Activated T-cell treated with anti-CD3 and anti-CD28 coated beads for 4 hours (primary cell): ENCODE measurements at regions not wholly inside any gene's neighbourhood (a gene's known extent, or its start where the extent isn't known, plus 50 kb on each side); places are given as distances from the start of the nearest gene placed in this dataset.

Experiments used
- DNase-seq: peaks from one replicate; pipeline ENCODE4 v3.0.0-alpha.2; 2020

DNA sequence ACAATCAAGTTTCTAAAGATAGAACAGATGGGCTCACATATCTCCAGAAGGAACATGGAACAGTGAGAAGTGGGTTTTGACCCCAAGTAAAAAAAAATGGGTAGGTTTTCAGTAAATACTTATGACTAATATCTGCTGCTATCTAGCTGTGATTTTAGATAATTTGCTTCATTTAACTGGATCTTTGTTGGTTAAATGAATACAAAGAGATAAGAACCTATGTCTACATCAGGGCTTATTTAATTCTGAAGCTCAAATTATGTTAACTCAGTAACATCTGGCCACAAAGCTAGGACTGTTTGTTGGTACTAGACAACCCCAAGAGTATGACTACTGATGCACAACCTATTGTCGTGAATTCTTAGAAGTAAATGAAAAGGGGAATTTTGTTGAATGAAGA, 144.4 kb upstream of the SESN3 start:
- no peak for DNase-seq

DNA sequence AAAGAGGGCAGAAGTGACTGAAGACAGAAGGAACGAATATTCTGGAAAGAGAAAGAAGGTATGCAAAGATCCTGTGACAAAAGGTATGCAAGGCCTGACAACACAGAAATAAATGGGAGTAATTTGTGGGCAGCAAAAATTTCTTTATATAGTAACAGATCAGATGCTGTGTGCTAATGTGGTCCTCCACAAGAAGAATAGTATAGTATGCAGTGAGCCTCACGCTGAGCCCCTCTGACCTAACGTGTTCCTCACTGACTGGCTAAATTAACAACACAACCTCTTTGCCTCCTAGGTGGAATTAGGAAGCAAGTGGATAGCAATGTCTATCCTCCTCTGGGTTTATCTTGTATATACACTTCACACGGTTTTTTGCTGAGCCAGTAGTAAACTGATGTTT, 143.1 kb upstream of the SESN3 start:
- no peak for DNase-seq

DNA sequence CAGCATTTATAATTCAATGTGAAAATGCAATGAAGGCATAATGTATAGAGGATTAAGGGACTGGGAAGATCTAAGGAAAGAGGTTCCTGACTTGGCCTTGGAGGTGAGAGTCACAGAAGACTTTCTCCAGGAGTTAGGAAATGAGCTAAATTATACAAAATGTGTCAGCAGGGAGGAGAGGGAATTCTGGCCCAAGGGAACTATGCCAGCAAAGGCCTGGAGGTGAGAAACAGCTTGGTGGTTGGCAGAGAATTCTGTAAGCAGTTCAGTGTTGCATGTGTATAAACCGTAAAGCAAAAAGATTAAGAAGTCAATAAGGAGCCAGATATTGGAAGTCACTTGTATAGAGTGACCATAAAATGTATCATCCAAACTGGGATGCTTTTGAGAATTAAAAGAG, 142.2 kb upstream of the SESN3 start:
- DNase-seq, result no peak

DNA sequence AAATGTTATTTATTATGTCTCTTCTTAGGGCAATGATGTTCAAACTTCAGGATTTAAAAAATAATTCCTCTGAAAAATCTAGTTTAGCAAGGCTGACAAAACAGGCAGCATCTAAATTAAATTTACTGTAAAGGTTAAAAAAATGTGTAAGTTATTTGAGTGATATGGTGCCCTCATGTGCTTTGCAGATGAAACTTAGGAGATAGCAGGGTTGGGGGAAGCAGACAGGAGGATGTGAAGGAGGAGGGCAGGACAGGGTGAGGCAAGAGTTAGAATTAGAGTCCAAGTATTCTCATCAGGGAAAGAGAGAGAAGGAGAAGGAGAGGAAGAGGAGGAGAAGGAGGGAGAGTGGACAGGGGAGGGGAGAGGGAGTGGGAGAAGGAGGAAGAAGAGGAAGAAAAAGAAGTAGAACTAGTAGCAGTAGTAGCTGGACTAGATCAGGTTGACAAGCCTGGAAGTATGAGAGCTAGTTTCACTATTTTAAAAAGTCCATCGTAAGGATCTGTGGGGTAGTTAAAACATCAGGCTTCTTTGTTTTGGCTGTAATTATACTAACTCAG, 141.2 kb upstream of the SESN3 start:
- no peak for DNase-seq

DNA sequence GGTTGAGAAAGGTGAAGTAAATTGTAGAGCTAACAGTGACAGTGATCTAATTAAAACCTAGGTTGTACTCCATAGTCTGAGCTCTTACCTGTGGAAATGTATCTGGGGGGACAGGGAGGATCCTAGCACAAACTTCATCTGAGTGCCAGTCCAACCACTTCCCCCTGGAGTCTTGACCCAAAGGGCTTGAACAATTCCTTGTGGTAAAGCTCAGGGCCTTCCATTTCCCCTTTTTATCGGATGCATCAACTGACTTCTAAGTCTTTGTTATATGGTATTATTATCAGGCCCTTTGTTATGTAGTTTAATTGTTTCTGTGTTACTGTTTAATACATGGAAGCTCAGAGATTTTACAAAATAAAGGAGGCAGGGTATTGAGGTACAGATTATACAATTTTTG, 140.2 kb upstream of the SESN3 start:
- DNase-seq, result no peak

DNA sequence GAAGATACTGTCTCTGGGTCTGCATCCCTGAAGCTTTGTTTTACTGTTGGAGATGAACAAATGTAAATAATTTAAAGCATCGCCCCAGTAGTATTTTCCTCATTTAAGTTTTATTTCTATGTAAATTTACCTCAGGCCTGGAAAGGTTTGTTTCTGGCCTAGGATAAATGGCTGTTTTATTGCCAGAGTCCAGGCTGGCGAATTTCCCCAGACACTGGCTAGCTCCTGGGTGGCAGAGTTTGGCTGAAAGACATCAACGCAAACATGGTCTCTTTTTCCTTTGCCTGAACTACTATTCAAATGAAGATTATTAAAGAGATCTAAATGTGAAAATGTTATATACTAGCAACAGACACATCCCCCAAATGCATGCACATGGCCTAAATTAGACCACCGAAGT, 136.7 kb upstream of the SESN3 start:
- DNase-seq, result no peak

DNA sequence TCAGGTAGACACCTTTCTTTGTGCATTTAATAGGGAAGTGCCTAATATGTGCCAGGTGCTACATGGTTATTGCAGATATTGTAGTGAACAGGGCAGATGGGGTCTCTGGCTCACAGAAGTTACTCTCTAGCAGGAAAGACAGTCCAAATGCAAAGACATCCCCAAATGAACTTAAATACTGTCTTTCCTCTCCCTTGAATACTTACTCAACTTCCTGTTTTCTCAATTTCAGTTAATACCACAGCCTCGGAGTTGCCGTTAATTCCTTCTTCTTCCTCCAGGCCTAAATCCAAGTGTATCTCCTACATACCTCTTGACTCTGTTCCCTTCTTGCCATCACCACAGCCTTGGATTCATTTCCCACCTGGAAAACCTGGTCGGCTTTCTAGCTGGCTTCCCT, 134.3 kb upstream of the SESN3 start:
- no peak for DNase-seq

DNA sequence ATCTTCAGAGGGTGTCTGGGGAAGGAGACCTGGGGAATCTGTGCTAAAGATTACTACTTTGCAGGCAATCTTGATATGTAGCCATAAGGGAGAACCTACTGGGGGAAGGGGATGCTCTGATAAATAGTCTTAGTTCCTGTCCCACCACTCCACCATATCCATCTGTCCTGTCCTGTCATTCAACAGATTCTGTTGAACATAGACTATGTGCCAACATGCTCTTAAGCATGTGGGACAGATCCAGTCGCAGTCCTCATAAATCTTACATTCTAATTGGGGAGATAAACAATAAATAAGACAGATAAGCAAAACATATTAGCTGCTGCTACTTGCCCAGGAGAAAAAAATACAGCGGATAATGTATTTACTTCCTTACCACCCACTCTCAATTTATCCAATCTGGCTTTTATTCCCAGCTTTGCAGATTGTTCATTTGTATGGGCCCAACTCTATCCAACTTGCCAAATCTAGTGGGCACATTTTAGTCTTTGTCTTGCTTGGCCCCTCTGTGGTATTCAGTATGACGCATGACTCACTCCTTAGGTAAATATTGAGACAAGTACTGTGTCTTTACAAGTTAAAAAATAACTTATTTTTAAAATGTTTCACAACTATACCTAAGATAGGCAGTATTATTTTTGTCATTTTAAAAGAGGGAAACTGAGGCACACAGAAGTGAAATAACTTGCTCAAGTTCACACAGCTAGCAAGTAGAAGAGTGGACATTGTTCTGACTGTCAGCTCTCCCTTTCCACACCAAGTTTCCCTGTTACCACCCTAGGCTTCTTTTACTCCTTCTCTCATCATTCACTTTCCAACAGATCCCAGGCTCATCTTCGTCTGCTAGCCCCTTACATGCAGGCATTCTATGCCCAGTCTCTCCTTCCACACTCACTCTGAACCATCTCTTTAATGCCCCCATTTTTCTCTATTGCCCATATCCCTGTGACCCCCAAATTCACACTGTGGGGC, 133.6 kb upstream of the SESN3 start:
- no peak for DNase-seq

DNA sequence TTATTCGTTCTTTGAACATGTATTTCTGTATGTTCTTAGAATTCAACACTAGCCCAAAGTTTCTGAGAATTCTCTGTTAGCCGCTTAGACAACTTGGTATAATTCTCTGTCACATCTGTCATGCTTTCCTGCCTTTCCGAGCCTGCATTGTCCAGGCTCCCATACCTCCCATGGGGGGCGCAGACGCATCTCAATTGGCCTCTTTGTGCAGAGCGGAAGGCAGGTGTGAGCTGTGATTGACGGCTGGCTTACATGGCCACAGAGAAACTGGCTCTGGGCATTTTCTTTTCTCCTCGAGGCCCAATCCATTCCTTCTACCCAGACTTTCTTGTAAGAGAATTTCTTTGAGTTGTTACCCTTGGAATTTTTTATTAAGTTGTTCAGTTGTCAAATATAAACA, 132.7 kb upstream of the SESN3 start:
- no peak for DNase-seq

DNA sequence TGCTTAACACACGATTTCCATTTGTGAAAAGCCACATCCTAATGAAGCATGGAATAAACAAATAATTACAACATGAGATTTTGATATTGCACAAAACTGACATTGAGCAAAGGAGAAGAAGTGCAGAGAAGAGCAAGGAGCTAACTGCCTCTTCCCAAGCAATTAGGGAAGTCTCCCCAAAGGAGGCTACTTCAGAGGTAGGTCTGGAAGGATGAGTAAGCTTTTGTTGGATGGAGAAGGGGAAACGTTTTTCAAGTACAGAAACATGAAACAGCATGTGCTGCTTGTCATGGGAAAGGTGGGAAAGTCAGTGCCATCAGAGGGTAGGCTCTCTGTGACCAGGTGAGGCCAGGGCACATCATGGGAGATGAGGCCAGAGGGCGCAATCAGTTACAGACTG, 132.2 kb upstream of the SESN3 start:
- DNase-seq, result no peak

DNA sequence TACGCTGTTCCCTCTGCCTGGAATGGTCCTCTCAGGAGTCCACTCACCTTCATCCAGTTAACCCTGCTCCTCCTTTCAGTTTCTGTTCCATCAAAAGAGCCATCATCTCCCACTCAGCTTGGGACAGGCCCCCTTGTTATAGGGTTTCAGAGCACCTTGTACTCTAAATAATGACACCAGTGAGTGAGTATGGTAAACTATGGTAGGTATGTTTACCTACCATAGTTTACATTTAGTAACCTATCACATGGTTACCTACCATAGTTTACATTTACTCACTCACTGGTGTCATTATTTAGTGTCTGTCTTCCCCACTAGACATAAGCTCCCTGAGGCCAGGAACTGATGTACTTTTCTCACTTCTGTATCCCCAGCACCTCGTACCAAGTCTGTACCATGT, 130.2 kb upstream of the SESN3 start:
- no peak for DNase-seq

DNA sequence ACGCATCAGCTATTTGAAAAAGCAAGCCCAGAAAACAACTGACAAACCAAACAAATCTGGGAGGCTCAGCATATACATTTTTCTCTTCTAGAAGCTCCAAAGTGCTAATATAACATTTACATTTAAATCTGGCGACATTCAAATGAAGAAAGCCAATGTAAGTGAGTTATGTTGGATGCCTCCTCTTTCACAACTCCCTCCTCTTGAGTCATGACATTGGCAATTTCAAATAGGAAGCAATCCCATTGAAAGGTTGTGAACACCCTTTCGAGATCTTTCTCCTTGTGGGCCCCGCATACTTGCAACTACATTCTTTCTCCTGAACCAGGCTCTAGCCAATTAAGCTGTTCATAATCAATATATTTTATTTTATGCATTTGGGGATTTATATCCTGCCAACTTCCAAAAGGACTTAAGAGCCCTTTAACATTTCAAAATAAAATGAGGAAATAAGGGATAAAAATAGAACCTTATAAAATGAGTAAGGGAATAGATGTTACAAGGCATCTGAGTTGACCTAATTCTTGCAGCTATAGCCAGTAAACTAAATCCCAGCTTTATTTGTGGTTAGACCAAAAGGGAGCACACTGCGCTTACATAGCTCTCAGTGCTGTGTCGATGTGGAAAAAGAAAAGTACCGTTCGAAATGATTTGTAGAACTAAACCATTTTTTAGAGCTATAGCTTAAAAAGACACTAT, 129.5 kb upstream of the SESN3 start:
- DNase-seq, result no peak

DNA sequence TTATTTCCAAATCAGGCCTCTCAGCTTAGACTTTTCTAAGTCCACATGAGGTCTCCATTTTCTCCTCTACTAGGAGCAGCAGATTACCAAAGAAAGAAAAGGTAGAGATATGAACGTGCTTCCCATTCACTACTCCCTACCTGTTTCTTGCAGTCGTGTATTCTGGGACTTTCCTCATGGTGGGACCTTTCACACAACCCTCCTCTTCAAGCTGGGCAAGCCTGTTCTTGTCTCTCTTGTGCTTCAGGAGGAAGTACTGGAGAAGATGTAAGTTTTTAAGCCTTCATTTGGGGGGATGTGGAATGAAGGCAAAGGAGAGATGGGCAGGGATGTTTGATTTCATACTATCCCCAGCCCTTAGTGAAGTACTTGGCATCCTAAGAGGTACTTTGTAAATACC, 128.8 kb upstream of the SESN3 start:
- DNase-seq, result no peak

DNA sequence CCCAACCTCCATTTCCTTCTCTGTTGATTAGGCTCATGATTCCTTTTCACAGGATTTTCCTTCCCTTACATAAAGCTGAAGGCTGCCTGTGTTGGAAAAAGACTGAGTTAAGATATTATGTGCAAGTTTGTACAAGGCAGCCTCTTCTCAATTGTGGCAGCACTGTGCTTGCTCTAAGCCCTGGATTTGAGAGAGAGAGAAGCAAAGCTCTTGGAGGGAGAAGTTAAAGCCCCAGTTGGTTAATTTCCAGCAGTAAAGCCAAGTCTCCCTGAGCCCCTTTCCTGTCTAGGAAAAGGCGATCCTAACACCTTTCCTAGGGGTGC, 128.3 kb upstream of the SESN3 start:
- no peak for DNase-seq

DNA sequence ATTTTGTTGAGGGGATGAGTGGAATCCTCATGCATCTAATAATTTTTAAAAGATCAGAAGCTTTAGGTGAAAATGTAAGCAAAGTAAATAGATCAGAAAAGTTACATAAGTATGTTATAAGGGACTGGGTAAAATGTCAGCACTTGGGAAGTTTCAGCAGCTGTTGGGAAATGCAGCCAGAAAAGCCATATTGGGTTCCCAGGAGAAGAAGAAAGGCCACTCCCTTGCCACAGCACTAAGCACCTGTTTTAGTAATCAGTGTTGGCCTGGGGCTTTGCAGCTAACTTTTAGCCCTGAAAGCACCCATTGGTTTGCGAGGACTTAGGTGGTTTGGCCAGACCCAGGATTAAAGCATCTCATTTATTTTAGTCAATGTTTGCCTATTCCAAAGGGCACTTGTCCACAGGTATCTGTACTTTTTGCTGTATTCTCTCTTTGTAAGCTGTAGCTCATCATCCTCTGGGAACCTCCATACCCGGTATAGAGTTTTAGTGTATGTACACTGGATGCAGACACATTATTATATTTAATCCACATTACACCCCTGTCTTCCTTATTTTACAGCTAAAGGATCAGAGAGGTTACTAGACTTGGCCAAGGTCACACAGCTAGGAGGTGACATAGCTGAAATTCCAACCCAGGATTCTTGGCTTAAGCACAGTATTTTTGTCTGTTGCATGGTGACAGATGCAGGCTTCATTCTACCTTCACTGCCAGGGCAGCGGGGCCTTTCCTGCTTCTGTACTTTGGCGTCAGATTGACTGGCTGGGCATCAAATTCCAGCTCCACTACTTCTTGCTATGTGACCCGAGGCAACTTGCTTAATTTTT, 127.7 kb upstream of the SESN3 start:
- no peak for DNase-seq

DNA sequence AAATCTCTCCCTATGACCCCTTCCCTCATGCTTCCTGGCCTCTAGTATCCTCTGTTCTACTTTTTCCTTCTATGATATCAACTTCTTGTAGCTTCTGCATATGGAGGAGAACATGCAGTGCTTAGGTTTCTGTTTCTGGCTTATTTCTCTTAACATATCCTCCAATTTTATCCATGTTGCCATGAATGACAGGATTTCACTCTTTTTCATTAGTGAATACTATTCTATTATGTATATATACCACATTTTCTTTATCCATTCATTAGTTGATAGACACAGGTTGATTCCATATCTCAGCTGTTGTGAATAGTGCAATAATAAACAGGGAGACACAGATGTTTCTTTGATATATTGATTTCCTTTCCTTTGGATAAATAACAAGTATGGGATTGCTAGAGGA, 123.3 kb upstream of the SESN3 start:
- no peak for DNase-seq

DNA sequence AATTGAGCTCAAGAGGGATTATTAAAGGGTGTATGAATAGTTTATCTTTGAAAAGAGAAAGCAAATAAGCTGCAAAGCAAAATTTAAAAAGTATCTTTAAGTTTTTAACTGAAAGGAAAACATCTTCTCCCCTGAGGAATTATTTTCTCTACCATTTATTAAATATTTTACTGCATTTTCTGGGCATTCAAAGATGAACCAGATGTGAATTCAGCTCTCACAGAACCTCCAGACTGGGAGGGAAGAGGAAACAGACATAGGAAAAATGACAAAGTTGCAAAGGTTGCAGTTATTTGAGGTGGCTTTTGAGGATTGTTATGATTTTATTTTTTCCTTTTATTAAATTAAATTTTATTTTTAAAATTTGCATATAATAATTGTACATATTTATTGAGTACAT, 122.7 kb upstream of the SESN3 start:
- DNase-seq, result no peak

DNA sequence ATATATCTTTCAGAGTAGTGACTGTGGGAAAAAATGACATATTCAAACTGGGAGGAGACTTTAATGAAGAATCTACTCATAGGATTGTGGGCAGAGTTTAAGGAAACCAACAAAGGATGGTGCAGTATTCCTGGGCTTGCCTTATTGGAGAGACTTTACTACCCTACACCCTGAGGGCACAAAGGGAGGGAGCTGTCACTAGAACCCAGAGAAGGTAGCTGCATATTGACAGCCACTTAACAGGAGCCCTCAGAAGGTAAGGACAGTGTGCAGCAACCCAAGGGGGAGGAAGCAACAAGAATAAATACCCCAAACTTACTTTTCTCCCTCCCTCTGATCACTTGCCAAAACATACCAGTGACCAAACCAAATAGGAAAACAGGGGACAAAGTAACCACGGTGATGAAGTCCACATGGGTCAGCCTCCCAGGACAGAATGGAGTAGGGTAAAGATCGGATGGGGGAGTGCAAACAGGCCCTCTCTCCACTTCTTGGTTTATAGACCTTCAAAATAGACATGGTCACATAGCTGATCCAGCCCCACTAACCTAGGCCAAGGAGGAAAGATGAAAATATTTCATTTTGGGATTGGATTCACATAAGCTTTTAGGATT, 121.8 kb upstream of the SESN3 start:
- DNase-seq, result no peak

DNA sequence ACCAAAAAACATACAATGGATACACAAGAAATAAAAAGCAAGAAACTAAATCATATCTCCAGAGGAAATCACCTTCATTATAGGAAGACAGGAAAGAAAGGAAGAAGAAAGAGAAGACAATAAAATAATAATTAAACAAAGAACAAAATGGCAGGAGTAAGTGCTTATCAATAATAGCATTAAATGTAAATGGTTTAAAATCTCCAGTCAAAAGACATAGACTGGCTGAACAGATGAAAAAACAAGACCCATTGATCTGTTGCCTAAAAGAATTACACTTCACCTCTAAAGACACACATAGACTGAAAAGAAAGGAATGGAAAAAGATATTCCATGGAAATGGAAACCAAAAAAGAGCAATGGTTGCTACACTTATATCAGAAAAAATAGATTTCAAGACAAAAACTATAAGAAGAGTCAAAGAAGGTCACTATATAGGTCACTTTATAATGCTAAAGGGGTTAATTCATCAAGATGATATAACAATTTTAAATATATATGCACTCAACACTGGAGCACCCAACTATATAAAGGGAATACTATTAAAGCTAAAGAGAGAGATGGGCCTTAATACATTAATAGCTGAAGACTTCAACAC, 118.4 kb upstream of the SESN3 start:
- DNase-seq, result no peak

DNA sequence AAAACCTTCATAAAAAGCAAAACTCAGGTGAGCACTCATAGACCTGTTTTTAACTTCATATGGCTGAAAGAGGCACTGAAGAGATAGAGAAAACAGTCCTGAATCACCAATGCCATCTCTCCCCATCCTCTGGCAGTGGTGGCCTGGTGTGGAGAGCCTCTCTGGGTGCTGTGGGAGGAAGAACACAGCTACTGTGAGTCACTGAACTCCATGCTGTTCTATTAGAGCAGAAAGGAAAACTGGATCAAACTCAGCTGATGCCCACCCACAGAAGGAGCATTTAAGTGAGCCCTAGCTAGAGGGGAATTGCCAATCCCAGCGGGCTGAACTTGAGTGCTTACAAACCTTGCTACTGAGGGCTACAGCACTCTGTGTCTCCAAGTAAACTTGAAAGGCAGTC, 115.3 kb upstream of the SESN3 start:
- no peak for DNase-seq

DNA sequence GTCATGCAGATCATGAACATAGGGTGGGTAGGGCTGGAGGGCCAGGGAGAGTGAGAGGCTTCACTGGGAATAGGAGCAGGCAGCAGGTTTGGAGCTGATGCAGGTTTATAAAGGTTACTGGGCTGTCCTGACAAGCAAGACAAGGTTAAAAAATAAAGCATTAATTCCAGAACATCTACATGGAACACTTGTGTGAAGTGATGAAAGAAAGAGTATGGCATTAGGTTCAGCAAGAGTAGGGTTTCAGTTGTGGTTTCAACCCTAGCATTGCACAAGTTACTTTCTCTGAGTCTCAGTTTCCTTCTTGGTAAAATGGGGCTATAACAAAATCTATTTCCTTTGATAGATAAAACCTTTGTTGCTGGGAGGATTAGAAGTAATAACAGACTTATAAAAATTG, 114.6 kb upstream of the SESN3 start:
- no peak for DNase-seq

DNA sequence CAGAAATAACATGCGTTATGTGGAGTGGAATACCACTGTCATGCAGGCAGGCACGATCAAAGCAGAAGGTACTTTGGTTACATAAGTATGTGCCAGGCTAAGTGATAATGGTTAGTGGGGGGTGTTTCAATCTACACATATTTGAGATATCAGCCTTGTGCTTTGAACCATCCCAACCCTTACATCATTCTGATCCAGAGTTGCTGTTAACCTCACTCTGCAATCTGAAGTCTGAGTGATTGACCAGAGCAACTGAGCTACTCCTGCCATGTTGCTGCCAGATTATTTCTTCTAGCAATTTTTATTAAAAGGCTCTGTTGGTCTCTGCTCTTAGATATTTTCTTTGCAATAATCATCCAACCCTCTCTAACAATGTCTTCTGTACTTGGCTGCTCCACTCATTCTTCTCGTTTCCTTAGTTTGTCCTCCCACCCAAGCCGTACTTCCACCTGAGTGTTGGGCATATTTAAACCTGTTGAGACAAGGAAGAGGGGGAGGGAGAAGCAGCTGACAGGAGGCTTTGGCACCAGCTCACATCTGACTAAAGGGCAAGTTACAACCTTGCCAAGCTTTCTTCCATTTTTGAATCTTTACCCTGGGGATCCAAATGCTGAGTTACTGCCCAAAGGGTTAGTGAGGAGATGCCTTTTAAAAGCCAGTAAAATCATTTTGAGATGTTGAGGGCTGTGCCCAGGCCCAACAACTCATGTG, 114.1 kb upstream of the SESN3 start:
- no peak for DNase-seq
